Hematopoietic multipotent progenitor cell treated with erythropoietin and hydrocortisone succinate and interleukin-3 and kit ligand, for 15 days (in vitro differentiated cells): ENCODE measurements at regions not wholly inside any gene's neighbourhood (a gene's known extent, or its start where the extent isn't known, plus 50 kb on each side); places are given as distances from the start of the nearest gene placed in this dataset.

Source experiments
- DNase-seq: peaks from one replicate; pipeline ENCODE4 v3.0.0-alpha.2; 2015; ENCODE audit warnings: low spot score

DNA sequence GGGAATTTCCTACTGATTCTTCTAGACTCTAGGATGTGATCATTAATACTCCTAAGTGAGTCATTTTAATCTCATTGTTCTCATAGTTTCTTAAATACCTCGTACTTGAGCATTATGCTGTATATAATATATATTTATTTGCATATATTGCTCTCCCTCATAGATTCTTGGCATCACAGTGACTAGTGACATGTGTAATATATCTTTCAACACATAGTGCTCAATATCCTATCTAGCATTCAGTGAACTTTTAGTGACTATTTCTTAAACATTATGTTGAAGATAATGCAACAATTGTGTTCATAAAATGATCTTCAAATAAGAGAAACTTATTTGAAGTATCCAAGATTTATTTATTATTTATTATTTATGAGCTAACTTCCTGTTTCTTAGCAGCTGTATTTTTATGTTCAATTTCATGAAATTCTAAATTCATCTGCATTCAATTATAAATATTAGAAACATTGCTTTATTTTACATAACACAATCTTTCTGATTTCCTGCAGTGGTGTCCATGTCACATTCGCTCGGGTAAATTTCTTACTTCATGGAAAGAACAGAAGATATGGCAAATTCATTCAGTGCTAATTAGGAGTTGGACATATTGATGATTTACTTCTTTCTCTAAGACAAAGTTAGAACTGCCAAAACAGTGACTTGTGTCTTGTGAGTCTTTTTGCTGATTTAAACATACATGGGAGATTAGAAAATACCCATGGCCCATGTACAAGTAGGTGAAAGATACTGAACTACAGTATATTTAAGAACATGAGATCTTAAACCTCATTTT is 1095.5 kb upstream of the IGFBP7 start:
- DNase-seq = no peak

DNA sequence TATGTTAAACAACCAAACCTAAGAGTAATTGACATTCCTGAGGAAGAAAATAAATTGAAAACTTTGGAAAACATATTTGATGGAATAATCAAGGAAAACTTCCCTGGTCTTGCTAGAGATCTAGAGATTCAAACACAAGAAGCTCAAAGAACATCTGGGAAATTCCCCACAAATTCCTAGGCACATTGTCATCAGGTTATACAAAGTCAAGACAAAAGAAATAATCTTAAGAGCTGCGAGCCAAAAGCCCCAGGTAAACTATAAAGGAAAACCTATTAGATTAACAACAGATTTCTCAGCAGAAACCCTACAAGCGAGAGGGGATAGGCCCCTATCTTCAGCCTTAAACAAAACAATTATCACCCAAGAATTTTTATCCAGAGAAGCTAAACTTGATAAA is 1082.0 kb upstream of the IGFBP7 start:
- no peak for DNase-seq

DNA sequence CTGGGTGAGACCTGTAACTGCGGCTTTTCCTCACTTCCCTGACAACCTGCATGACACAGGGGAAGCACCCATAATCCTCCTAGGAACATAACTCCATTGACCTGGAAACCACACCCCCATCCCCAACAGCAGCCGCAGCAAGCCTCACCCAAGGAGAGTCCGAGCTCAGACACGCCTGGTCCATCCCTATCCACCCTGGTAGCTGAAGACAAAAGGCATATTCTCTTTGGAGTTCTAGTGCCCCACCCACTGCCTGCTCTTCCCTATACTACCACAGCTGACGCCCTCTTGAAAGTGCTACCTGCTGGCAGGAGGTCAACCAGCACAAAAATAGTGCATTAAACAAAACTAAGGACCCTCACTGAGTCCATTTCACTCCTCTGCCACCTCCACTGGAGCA is 1080.9 kb upstream of the IGFBP7 start:
- DNase-seq = no peak

DNA sequence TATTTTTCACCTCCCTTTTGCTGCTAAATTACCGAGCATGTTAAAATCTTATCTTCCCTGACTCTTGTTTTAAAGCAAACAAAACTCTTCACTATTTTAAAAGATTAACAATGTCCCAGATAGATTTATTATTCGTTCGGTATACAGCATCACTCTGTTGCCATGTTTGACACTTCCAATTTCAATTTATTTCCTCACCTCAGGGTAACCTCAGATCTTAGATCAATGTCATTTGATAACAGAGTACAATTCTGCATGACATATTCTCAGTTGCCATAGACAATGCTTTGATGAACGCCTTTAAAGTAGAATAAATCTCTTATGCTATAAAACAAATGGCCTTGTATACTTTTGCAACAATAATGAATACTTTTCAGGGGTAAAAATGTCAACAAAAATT is 1078.1 kb upstream of the IGFBP7 start:
- DNase-seq = no peak

DNA sequence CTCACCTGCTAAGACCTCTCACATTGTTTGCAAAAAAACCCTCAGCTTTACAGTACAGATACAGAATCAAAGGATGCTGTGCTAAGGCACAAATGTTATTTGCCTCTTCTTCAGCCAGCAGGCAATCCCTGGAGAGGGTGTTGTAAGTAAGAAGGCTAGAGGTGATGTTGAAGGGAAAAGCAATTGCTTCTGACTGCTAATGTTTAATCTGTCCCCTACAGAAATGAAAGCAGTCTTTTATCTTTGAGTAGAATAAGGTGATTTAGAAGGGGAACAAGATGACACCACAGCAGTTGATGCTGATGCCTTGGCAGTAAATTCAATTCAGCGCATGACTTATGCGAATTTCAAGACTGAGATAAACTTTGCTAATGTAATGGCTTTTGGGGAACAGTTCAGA is 1064.8 kb upstream of the IGFBP7 start:
- no peak for DNase-seq

DNA sequence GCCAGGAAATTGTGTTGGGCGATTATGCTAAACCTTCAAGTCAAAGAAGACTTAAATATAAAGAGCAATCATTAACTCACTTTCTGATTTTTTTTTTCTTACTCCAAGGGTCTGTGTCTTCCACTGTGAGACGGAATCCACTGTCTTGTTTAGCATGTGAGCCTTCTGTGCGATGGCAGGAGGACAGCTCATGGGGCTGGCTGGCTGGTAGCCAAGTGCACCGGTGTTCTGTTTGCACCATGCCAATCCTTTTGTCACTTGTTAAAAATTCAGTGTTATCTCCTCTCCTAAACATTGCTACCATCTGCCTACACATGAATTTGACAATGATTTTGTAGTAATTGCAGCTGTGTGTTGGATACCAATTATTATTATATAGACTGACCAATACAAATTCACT is 1056.3 kb upstream of the IGFBP7 start:
- DNase-seq = no peak

DNA sequence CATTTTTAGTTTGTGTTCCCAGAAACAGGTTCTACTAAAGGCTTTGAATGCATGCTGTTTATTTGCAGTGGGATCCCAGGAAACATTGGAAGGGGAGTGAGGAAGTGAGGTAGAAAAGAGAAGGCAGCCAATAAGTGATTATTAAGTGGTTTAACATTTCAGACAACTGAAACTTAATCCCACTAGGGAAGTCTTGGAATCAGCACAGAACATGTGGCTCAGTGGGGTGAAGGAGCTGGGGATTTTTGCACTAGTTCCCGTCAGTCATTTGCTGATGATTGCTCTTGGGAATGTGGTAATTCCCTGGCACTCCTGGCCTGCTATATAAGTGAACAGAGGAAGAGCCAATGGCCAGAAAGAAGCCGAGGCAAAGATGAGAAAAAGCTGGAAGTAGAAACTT is 1053.0 kb upstream of the IGFBP7 start:
- no peak for DNase-seq

DNA sequence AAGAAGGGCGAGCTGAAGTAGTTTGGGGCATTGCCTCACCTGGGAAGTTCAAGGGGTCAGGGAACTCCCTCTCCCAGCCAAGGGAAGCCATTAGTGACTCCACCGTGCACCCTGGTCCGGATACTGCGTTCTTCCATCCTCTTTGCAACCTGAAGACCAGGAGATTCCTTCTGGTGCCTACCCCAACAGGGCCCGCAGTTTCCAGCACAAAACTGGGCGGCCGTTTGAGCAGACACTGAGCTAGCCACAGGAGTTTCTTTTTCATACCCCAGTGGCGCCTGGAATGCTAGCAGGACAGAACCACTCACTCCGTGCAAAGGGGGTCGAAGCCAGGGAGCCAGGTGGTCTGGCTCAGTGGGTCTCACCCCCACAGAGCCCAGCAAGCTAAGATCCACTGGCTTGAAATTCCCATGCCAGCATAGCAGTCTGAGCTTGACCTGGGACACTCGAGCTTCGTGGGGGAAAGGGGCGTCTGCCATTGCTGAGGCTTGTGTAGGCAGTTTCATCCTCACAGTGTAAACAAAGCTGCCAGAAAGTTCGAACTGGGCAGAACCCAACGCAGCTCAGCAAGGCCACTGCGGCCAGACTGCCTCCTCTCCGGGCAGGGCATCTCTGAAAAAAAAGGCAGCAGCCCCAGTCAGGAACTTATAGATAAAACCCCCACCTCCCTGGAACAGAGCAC is 1039.4 kb upstream of the IGFBP7 start:
- no peak for DNase-seq

DNA sequence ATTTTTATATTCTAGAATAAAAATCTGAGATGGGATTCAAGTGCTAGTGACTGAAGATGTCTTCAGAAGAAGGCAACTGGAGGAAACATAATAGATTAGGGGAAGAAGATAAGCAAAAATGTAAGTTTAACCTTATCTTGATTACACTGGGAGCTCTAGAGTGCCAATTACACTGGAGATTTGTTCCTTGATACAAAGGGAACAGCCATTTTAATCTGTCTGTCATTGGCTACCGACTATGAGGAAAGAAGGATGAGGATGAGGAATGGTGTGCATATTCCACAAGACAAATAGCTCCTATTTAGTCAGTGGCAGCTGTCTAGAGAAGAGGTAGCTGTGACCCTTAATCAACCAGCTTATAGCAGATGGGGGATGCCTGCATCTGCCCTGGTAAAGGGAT is 1034.5 kb upstream of the IGFBP7 start:
- no peak for DNase-seq

DNA sequence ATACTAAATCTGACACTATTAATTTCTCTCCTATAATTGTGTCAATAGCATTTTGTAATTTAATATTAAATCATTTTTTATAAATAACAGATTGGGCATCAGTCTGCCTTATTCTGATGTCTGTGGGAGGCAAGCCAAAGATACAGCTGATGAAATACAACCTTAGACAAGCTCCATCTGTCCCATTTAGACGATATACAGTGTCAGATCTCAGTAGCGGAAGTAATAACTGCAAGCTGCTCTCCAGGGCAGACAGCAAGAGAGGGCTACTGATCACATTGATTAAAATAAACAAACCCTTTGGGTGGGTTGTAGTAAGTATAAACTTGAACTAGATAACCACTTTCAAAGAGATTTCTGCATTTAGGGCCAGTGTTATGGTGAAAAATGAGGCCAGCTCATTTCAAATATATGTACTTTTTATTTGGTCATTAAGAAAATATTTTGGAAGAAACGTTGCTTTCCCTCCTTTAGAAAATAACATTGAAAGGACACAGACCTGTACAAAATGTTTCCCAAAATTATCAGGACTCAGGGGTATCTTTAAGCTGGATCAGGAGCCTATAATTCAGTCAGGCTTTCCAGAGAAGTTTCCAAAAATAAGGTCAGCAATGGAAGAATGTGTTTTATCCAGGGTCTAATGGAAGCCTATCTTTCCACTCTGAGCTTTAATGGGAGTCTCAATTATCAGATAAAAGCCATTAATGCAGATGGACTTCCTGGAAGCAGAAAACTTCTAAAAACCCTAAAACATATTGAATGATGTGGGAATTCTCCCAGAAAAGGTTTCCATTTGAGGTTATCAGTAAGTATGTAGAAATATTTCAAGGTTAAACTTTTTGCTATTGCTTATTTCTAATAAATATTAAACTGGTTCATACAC is 1028.8 kb upstream of the IGFBP7 start:
- no peak for DNase-seq

DNA sequence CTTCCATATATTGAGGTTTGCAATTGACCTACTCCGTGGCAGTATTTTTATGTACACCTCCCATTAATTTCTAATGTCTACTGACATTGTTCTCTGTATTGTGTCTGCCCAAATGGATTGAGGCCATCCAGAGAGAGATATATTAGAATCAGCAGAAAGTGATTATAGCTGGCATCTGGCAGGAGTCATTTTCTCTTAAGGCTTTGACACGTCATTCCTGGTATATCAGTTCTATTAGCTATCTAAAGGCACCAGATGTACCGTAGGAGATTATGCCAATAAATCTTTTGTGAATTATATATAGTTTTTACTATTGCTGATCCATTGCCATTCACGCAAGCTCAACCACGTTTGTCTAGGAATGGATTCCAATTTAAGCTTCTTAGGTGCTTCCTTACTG is 1026.4 kb upstream of the IGFBP7 start:
- DNase-seq = no peak

DNA sequence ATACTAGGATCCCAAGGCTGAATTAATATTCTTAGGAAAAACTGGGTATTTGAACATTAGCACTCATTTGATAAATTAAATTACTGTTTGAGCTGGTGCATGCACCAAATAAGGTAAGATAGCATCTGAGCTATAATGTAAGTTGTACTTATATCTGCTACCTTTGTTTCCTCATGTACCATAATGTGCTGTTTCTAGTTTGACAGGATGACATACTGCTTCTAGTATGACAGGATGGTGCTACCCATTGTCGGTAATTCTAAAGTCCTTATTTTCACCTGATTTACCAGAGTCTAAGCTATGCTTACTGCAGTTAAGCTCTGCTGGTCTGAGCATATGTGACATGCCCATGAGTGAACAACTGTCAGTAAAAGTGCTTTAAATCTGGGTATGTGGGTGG is 1017.5 kb upstream of the IGFBP7 start:
- DNase-seq = no peak

DNA sequence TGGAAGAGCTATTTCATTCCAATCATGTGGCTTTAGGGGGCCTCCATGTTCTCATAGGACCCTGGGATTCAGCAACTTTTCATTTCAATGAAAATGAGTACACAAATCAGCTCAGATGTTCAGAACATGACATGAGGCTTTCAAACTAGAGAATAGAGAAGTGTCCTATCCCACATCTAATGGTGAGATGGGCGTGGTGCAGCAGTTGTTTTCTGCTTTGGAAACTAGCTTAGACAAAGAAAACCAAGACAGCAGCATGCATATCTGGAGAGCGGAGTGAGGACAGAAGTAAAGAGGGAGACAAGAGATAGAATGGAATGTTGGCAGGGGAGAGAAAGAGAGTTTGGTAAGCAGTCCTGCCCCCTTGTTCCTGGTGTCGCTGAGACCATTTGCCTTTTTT is 1009.1 kb upstream of the IGFBP7 start:
- DNase-seq = no peak

DNA sequence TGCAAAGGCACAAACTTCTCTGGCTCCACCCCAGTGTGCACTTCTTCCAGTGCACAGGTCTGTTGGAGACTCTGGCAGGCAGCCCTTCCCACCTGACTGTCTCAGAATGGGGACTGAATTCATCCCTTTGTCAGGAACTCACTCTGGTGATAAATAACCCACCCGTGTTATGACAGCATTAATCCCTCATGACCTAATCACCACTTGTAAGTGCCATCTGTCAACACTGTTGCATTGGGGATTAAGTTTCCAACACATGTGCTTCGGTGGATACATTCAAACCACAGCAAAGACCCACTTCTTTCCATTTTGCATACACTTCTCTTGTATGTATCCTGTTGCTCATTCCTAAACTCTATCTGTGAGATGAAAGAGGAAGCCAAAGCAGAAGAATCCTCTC is 1002.9 kb upstream of the IGFBP7 start:
- no peak for DNase-seq

DNA sequence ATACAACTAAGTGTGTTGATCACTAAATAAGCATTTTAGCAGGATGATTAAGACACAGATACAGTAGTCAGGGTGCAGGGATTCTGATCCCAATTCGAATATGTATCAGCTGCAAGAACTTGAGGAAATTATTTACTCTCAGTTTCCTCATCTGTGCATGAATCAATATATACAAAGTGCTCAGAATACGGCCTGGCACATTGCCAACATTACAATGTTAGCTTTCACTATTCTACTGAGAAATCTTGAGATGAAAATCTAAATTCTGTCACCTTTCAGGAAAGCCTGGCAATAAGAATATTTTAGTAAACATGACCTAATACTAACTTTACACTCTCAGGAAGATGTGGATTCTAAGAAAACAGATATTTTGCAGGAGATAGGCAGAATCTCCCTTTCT is 1001.6 kb upstream of the IGFBP7 start:
- peak; percentile 2 for DNase-seq

DNA sequence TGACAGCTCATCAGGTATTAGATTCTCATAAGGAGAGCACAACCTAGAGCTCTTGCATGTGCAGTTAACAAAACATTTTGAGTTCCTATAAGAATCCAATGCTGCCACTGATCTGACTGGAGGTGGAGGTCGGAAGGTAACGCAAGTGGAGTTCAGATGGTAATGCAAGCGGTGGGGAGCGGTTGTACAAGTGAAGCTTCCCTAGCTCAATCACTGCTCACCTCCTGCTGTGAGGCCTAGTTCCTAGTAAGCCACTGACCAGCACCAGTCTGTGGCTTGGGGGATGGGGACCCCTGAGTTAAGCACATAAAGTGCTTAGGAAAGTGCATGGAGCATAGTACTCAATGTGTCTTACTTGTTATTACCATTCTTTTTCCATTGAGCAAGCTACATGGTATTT is 983.2 kb upstream of the IGFBP7 start:
- no peak for DNase-seq

DNA sequence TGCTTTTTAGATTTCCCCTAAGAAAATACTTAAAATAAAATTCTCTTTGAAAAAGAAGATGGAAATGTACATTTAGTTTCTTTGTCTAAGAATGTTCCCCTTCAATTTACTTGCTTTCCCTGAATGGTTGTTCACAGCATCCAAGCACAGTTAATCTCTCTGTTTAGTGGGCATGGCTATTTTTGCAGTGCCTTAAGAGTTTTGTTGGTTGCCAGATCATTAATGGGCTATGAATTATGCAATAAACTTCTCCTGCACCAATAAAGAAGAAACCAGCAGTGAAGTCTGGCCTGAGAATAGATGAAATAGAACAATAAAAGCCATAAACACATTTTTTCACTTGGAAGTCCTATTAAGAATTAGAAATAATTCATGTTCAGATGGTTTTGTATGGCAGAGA is 980.4 kb upstream of the IGFBP7 start:
- DNase-seq = no peak

DNA sequence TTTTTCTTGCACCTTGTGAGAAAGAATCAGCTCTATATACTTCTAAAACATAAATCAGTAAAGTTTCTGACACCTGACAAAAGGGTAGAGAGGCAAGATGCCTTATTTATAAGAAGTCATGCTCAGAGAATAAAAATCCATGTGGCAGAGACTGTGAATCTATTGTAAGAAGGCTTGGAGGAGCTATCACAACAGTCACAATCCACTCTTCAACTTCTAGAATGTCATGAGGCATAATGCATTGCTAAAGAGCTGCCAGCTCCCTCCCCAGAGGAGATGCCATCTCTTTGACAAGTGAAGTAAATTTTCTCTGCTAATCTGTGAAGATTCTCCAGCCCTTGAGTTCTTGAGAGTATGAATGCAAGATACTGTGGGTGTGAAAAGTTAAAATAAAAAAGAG is 971.2 kb upstream of the IGFBP7 start:
- no peak for DNase-seq

DNA sequence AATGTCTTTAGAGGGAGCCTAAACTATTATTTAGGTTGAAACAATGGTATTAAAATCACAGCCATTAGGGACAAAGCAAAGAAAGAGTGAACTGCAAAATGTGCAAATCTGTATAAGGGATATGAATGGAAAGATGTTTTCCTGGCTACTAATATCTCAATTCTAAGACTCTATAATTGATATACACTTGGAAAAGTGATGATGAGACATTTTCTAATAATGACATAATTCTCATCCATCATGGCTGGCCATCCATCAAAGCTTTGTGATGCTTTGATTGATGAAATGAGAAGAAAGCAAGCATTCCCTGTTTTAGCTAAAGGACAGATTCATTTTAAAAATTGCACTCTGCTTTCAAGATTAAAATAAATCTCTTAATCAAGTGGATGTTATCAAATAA is 965.5 kb upstream of the IGFBP7 start:
- no peak for DNase-seq

DNA sequence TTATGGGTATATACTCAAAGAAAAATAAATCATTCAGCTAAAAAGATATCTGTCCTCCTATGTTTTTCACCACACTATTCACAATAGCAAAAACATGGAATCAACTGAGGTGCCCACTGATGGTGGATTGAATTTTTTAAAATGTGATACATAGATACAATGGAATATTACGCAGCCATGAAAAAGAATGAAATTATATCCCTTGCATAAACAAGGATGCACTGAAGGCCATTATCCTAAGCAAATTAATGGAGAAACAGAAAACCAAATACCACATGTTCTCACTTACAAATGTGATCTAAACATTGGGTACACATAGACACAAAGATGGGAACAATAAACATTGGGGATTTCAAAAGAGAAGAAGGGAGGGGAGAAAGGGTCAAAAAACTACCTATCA is 964.2 kb upstream of the IGFBP7 start:
- no peak for DNase-seq

DNA sequence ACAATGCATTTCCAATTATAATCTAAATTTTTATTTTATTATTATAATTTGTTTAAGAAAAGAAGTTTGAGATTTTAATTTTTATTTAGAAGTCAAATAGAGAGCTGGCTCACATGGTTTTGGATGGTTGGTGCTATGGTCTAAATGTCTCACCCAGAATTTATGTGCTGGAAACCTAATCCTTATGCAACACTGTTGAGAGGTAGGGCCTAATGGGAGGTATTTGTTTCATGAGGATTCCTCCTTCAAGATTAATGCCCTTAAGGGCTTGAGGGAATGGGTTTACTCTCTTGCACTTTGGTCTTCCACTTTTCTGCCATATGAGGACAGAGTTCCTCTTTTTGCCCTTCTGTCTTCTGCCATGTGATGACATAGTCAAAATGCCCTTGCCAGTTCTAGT is 960.5 kb upstream of the IGFBP7 start:
- no peak for DNase-seq

DNA sequence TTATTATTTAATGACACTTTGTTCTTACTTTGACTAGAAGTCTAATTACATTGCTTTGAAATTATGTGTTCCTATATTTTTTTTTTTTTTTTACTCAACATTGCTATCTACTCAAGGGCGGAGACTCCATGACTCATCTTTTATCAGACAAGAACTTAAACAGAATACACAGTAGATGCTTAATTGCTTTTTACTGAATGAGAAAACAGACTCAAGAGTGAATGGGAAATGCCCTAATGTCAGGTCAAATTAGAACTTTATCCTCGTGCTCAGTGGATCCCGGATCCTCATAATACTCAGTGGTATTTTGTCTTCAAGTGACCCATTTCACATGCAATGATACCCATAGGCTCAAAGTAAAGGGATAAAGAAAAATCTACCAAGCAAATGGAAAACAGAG is 954.5 kb upstream of the IGFBP7 start:
- no peak for DNase-seq
